HG03025 (cell line): ENCODE measurements at regions not wholly inside any gene's neighbourhood (a gene's known extent, or its start where the extent isn't known, plus 50 kb on each side); places are given as distances from the start of the nearest gene placed in this dataset.
"Not testable (repeated sequence)": the region's sequence is repeated elsewhere in the genome, so short reads cannot be mapped to it uniquely, and the experiment has no call there.

Source experiments
- ATAC-seq: cut with Tn5 transposase; IDR thresholded peaks from one replicate; pipeline ENCODE4 v1.9.1; 2021; ENCODE audit warnings: mild to moderate bottlenecking, moderate library complexity; ENCODE audit not compliant: unreplicated experiment, low FRiP score

DNA sequence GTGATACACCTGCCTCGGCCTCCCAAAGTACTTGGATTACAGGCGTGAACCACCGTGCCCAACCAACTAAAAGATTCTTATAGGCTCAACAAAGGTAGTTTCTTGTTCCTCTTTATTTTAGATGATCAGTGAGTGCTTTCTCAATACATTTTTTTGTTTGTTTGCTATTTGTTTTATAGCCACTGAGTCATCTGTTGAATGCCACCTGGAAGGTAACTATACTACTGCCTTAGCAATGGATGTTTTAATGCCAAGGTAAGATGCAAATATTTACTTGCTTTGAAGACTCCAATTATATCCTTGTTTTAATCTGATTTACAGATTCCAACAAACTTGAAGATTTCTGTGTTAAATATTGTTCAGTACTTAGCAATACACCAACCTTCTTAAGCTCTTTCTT lies 2807.4 kb upstream of the PCDH20 start:
- ATAC-seq = no peak

DNA sequence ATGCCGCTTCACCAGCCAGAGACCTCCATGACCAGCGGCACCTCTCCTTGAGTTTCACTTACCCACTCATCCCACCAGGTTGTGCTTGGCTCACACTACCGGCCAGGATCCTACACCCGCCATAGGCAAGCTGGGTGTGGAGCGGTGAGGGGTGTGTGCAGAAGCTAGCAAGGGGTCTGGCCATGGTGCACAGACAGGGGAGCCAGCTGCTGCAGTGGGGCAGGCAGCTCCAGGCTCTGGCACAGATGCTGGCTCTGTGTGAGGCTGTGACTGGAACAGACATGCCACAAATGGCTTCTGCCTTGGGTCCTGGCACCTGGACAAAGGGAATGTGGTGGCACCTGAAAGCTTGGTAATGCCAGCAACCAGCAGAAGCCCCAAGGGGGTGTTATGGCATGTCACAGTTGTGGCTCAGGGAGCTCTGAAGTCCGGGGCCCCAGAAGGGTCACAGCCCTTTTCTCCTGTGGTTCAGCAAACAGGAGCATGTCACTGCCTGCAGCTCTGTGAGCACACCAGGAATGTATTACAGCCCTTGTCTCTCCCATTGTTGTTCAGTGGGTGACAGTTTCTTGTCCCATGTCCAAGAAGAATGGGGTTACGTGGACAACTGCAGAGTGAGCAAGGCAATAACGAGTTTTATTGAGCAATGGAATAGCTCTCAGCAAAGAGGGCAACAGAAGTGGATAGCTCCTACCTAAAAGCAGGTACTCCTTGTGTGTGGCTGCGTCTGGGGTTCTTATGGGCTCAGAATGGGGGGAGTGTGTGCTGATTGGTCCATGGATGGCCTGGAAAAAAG lies 2791.0 kb upstream of the PCDH20 start:
- no peak for ATAC-seq

DNA sequence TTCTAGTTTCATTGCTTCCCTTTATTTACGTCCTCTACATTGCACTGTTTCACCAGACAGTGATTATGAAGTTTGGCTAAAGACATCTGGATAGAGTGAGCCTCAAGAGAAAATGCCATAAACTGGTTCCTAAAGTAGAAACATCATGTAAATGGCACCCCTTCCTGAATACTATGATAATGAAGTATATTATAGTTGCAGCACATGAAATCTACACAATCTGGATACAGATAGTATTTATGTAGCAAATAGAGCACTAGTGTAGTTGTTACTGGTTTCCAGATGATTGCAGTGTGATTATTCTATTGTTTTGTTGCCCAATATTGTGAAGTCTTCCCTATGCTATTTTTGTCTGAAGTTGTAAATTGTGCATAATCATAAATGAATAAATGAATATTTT lies 2786.9 kb upstream of the PCDH20 start:
- no peak for ATAC-seq

DNA sequence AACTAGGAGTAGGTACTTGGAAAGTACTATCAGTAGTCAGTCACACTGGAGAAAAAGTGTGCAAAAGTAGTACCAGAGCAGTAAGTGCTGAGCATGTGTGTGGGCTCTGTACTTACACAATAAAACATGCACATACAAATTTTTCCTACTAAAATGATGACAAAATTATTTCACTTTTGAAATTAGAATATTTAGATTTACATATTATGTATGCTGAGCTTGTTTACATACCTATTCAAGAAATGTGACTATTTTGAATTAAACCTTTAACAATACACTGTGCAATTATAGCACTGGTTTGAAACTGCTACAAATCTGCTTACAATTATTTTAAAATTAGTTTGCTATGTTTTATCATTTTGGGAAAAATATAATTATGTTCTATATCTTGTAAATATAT lies 2781.6 kb upstream of the PCDH20 start:
- ATAC-seq = no peak

DNA sequence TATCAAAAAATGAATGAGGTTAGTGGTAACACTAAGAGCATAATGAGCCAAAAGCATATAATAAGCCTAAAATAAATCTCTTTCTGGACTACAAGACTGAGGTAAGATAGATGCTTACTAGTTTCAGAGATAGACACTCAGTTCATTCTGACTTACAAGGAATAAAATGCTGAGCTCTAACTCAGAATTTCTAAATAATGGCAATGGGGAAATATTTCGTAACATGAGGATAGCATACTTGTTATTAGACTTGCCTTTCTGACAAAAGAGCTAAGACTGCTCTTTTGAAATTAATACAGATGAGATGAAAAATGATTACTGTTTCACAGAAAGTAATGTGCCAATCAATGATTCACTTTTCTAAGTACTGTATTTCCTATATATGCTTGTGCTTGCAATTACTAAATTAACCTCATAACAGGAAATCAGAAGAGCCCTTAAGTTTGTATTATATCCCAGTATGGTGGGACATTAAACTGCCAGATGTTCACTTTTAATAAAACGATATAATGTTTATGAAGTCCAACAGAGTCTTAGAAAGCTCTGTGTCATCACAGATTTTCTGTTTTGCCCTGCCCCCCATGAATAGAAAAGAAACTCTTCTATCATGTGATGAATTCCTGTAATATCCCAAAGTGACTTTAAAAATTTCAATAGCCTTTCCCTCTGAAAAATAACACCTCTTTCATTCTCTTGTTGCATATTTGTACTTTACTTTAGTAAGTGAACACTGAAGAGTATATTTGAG lies 2771.0 kb upstream of the PCDH20 start:
- no peak for ATAC-seq

DNA sequence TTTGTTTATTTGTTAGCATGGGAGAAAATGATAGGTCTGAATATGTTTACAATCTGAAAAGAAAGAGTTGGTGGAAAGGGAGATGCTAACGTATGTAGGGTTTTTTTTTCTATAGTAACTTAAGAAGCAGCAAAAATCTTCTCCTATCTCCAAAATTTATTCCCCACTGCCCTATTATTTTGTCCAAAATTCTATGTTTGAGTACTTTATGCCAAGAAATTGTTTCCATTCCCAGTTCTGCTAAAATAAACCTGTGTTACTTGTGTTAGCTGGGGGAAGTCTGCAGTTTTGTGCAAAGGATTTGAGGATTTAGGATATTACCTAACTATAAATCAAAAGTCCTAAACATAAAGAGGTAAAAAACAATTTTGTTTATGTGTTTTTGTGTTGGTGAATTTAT lies 2770.4 kb upstream of the PCDH20 start:
- ATAC-seq = no peak

DNA sequence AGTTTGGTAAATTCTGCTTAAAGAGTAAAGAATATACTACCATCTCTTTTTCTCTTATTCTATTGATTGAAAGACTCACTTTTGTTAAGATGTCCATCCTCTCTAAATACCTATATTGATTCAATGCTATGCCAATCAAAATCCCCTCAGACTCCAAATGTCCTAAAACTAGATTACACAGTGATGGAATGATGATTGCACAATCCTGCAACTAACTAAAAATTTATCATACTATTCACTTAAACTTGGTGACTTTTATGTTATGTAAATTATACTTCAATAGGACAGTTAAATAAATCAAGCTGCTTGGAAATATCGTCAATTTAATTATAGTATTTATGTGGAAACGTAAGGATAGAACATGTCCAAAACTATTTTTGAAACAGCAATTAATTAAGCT lies 2765.1 kb upstream of the PCDH20 start:
- no peak for ATAC-seq

DNA sequence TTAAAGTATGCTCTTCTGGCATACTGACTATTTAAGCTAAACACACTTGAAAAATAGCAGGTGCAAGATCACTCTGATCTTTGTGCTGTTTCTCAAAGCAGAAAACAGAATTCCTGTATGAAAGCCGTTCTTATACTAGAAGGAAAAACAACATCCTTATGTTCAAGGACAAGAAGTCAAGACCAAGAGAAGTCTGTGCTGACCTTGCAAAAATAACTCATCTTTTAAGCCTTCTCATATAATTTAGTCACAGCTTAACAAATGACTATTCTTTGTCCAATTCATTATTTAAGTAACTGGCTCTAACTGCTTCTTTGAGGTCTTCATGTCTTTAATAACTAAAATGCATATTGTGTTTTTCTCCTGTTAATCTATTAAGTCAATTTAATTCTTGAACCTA lies 2750.2 kb upstream of the PCDH20 start:
- no peak for ATAC-seq

DNA sequence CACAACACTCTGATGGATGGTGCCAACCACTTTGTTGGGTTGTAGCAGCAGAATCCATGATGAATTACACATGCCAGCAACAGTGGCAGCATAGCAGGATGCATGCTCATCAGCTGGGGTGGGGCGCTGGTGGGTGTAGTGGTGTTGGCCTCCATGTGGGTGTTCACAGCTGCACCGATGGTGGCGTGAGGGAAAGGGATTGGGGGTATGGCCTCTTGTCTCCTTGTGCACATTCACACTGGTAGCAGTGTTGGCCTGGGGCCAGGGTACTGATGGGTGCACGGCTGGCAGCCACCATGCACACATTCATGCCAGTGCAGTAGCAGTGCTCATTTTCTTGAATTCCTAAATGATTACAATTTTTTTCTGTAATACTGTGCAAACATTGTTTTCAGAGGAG lies 2748.8 kb upstream of the PCDH20 start:
- no peak for ATAC-seq

DNA sequence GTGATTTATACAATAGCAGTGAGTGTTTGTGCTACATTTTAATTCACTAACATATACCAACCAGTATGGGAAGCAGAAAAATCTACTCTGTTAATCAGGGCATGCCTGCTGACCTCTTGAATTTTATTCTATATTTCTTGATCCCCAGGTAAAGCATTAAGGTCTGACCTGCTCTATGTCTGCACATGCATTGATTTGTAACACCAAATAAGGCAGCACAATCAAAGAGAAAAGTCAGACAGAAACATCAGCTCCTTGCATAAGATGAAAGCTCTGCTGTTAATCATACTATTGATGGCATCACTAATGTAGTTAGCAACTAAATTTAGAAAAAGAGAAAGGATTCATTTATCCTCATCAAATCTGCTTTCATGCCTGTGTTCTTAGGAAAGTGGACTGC lies 2744.8 kb upstream of the PCDH20 start:
- ATAC-seq = no peak

DNA sequence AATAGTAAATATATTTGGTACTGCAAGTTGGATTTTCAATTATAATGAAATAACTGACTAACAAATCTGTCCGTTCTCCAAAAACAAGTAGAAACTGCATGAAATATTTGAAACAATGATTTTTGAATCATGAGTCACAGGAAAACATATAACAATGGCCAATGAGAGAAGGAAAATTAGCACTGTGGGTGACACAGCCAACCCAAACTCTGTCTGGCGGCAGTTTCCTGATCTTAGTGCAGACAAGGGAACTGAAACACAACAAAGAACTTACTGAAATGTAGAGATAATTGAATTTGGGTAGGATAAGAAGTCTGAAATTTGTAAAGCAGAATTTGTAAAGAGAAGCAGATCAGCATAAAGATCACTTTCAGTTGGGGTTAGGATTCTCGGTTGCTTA lies 2743.3 kb upstream of the PCDH20 start:
- no peak for ATAC-seq

DNA sequence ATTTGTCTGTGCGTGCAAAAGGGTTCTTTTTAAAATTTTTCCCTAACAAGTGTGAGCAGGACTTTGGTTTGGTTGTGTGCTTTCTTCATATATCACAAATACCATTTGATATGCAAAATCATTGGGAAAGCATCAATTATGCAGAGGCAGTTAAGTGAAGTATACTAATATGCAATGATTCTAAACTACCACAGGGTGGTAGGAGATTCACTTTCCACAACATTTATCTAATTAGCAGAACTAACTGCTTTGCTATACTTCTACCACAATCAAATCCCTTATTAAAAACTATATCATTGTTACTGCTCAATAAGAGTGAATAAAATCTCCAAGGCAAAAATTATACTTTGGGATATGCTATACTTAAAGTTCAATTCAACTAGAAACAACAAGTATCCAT lies 2738.9 kb upstream of the PCDH20 start:
- ATAC-seq = no peak

DNA sequence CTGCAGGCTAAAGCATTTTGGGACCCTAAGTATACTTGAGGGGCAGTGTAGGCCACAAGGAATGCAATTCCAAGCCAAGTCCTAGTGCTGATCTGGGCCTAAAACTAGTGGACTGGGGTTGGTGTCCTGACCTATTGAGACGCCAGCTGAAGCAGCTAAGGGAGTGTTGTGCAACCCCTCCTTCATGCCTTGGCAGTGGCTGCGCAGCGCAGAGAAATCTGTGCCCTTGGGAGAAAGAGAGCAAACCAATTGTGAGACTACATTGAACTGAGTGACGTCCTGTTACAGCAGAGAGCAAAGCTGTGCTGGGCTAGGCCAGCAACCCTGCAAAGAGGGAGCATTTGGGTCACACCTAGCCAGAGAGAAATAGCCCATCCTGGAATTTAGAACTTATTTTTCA lies 2715.0 kb upstream of the PCDH20 start:
- ATAC-seq = no peak

DNA sequence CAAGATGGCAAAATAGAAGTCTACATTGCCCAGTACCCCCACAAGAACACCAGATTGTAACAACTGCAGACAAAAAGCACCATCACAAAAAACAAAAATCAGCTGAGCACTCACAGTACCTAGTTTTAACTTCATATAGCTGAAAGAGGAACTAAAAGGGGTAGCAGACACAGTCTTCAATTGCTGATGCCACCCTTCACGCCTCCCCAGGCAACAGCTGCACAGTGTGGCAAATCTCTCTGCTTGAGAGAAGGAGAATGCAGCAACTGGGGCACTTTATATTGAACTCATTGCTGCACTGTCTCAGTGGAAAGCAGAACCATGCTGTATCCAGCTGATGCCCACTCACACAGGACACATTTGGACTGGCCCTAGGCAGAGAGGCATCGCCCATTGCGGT lies 2714.5 kb upstream of the PCDH20 start:
- ATAC-seq = no peak

DNA sequence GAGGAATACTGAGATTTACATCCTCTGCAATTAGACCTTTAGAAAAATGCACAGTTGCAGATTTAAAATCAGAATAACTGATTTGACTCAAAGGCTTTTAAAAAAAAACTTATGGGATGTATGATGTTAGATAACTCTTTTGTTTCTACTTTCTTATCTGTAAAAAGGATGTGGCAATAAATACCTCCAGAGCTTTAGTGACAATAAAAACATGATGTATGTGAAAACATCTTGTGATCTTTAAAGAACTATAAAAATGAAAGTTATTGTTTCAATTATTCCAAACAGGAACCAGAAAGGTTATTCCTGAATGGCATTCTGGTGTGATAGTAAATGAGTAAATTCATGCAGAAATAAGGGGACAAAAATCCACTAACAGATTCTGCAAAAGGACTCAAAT lies 2712.2 kb upstream of the PCDH20 start:
- no peak for ATAC-seq

DNA sequence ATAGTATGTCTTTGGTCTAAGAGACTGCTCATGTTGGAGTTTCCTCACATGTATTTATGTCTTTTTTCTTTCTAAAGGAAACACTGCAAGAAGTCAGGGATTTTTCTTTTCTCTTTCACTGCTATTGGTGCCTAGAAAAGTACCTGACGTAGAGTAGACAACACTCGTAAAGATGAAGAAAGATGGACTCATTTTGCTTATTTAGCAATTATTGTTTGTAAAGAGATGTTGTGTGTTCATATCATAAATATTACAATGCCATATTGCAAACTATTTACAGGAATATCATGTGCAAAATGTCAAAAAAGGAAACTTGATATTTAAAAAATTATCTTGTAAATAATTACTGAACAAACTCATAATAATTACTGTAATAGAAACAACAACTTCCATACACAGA lies 2711.5 kb upstream of the PCDH20 start:
- no peak for ATAC-seq

DNA sequence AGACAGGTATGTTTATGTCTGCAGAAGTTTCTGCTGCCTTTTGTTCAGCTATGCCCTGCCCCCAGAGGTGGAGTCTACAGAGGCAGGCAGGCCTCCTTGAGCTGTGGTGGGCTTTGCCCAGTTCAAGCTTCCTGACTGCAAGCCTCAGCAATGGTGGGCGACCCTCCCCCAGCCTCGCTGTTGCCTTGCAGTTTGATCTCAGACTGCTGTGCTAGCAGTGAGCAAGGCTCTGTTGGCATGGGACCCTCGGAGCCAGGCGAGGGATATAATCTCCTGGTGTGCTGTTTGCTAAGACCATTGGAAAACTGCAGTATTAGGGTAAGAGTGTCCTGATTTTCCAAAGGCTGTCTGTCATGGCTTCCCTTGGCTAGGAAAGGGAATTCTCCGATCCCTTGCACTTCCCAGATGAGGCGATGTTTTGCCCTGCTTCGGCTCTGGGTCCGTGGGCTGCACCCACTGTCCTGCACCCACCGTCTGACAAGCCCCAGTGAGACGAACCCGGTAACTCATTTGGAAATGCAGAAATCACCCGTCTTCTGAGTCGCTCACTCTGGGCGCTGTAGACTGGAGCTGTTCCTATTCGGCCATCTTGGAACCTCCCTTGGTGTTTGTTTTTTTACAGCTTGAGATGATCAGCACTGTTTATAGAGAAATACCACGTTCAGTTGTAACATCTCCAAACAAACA lies 2705.5 kb upstream of the PCDH20 start:
- not testable (repeated sequence) for ATAC-seq

DNA sequence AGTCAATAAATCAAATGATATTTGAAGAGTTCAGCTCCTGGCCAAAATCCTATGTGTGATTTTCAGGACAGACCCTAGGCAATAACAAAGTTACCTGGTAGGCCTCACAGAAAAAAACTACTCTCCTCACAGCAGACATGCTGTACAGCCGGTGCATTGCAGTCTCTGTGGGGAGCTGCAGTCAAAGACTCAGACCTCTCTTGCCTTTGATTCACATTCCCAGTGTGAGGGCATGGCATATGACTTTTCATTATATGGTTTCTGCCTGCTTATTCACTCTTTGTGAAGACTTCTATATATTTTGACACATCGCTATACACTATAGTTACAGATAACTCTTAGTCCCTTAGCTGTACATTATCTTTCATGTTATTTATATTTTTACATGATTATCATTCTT lies 2684.3 kb upstream of the PCDH20 start:
- no peak for ATAC-seq

DNA sequence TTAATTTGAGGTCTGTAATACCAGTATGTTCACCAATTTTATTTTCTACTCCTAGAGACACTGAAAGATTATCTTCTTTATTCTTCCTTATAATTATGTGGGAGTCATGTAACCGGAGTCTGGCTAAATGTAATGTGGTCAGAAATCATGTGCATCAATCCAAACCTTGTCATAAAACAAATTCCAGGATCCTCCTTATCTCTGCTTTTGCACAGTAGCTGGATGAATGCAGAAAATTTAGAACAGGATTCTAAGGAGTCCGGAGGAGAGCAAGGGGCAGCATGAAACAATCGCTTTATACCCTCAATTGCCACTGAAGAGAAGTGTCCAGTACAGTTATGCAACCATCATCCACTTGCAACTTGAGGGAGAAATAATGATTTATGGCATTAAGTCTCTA lies 2674.7 kb upstream of the PCDH20 start:
- no peak for ATAC-seq

DNA sequence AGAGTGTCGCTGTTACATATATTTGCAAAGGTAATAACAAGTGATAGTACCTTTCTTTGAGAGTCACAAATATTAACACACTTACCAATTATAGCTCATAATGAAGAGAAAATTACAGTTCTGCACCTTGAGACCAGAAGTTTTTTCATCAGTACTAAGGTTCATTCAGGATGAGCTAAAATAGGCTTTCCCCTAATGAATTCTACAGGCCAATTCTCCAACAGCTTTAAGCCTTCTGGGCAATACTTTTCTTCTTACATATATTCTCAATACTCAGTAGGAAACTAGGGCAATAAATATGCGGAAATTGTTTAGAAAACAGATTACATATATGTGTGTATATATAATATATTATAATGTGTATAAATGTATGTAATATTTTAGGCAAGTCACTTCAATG lies 2672.8 kb upstream of the PCDH20 start:
- no peak for ATAC-seq

DNA sequence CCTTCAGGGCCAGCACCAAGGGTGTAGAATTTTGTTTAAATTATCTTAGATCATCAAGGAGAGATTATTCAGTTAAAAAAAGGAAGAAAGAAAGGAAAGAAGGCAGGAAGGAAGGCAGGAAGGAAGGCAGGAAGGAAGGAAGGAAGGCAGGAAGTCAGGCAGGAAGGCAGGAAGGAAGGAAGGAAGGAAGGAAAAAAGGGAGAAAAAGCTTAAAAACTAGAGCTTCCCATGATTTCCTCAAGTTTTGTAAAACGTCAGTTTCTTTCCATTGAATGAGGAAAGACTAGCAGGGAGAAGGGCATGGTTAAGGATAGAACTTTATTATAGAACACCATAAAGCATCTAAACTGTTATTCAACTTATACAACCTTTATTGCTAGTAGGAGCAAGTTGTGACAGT lies 2672.0 kb upstream of the PCDH20 start:
- no peak for ATAC-seq

DNA sequence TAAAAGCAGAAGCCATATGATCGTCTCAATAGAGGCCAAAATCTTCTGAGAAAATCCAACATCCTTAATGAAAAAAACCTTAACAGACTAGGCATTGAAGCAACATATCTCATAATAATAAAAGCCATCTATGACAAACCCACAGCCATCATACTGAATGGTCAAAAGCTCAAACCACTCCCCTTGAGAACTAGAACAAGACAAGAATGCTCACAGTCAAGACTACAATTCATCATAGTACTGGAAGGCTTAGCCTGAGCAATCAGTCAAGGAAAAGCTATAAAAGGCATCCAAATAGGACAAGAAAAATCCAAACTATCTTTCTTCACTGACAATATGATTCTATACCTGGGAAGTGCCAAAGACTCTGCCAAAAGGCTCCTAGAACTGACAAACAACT lies 2668.2 kb upstream of the PCDH20 start:
- ATAC-seq = no peak
